ENCODE measurements at regions not wholly inside any gene's neighbourhood (a gene's known extent, or its start where the extent isn't known, plus 50 kb on each side); places are given as distances from the start of the nearest gene placed in this dataset.

- TF ChIP-seq POLR2AphosphoS5 (IDR thresholded peaks at IDR 0.05) (no peak), CTCF (IDR thresholded peaks at IDR 0.05) (no peak), POLR2A (IDR thresholded peaks at IDR 0.05) (no peak)
Measured at GRCh38 chr9:32882705-32883104, 99.4 kb downstream of the TMEM215 start.
